Smooth muscle cell (in vitro differentiated cells): ENCODE measurements at regions not wholly inside any gene's neighbourhood (a gene's known extent, or its start where the extent isn't known, plus 50 kb on each side); places are given as distances from the start of the nearest gene placed in this dataset.

Experiments
- DNase-seq: peaks from one replicate; lab custom pipeline; 2025; ENCODE audit not compliant: unreplicated experiment; lab: John Stamatoyannopoulos, UW
- H2AFZ ChIP-seq: fragments of 200-600 bp; sonication (generic); 2 replicates; pipeline ENCODE4 v1.6.0; 2016; ENCODE audit warnings: antibody characterized with exemption, low read depth, mild to moderate bottlenecking
- H3F3A ChIP-seq: fragments of 200-600 bp; sonication (generic); 2 replicates; pipeline ENCODE4 v1.6.0; 2017; ENCODE audit warnings: antibody characterized with exemption, low read depth
- H3K27ac ChIP-seq: fragments of 200-600 bp; sonication (generic); 2 replicates; pipeline ENCODE4 v1.5.1; 2016; ENCODE audit warnings: low read depth, mild to moderate bottlenecking
- H3K27me3 ChIP-seq: fragments of 200-600 bp; sonication (generic); 2 replicates; pipeline ENCODE4 v1.6.1; 2016; ENCODE audit warnings: low read depth, mild to moderate bottlenecking
- H3K36me3 ChIP-seq: fragments of 200-600 bp; sonication (generic); 2 replicates; pipeline ENCODE4 v1.5.1; 2016; ENCODE audit warnings: low read depth
- H3K4me1 ChIP-seq: fragments of 200-600 bp; sonication (generic); 2 replicates; pipeline ENCODE4 v1.5.1; 2016; ENCODE audit warnings: low read depth
- H3K4me2 ChIP-seq: fragments of 200-600 bp; sonication (generic); 2 replicates; pipeline ENCODE4 v1.6.0; 2016; ENCODE audit warnings: mild to moderate bottlenecking
- H3K4me3 ChIP-seq: fragments of 200-600 bp; sonication (generic); 2 replicates; pipeline ENCODE4 v1.5.1; 2016; ENCODE audit warnings: mild to moderate bottlenecking
- H3K79me2 ChIP-seq: fragments of 200-600 bp; sonication (generic); 2 replicates; pipeline ENCODE4 v1.6.0; 2016; ENCODE audit warnings: low read depth, mild to moderate bottlenecking
- H3K9ac ChIP-seq: fragments of 200-600 bp; sonication (generic); 2 replicates; pipeline ENCODE4 v1.6.0; 2016; ENCODE audit warnings: low read depth
- H3K9me3 ChIP-seq: fragments of 200-600 bp; sonication (generic); replicated peaks from 2 replicates; pipeline ENCODE4 v1.5.1; 2016; ENCODE audit warnings: low read depth
- H4K20me1 ChIP-seq: fragments of 200-600 bp; sonication (generic); 2 replicates; pipeline ENCODE4 v1.6.0; 2016; ENCODE audit warnings: low read depth
- CTCF ChIP-seq: fragments of 200-600 bp; sonication (generic); IDR thresholded peaks from 2 replicates; pipeline ENCODE4 v1.5.1; 2017; ENCODE audit warnings: borderline replicate concordance, mild to moderate bottlenecking, antibody characterized with exemption; ENCODE audit not compliant: insufficient read depth, poor library complexity, severe bottlenecking
- WGBS: methylation state at CpG from one replicate; pipeline ENCODE4 v1.1.7; 2016; ENCODE audit warnings: low lambda C conversion rate; 5-methylcytosine and 5-hydroxymethylcytosine counted together

- H3K79me2 ChIP-seq, result no peaks in the 10 kb centered on the region
- no peaks in the 10 kb centered on the region for H3K36me3 ChIP-seq
- no peak for DNase-seq
- H4K20me1 ChIP-seq, result no peaks in the 10 kb centered on the region
- H3K9me3 ChIP-seq, result no peaks in the 10 kb centered on the region
- H3K4me3 ChIP-seq, result no peak overlapping the region
- no peaks in the 10 kb centered on the region for H3K27me3 ChIP-seq
- 80% methylated on average over 5 of the region's 5 CpGs for WGBS
- TF ChIP-seq CTCF, result no peak
- no peak overlapping the region for H2AFZ ChIP-seq
- no peak overlapping the region for H3K4me2 ChIP-seq
- no peak overlapping the region for H3K9ac ChIP-seq
- no peak overlapping the region for H3K27ac ChIP-seq
- no peaks in the 10 kb centered on the region for H3K4me1 ChIP-seq
- no peaks in the 10 kb centered on the region for H3F3A ChIP-seq
These were observed 253.6 kb upstream of the FLRT2 start for GRCh38 chr14:85276161-85276978.

- no peaks in the 10 kb centered on the region for H3K27me3 ChIP-seq
- H3K9ac ChIP-seq, result no peak overlapping the region
- WGBS, result 85% methylated on average over 2 of the region's 2 CpGs
- H3K36me3 ChIP-seq, result no peaks in the 10 kb centered on the region
- H3F3A ChIP-seq, result no peaks in the 10 kb centered on the region
- H3K79me2 ChIP-seq, result no peaks in the 10 kb centered on the region
- no peak overlapping the region for H3K4me3 ChIP-seq
- no peak for TF ChIP-seq CTCF
- no peak overlapping the region for H2AFZ ChIP-seq
- H3K4me1 ChIP-seq, result no peaks in the 10 kb centered on the region
- H3K9me3 ChIP-seq, result no peaks in the 10 kb centered on the region
- H3K27ac ChIP-seq, result no peak overlapping the region
- no peak overlapping the region for H3K4me2 ChIP-seq
- H4K20me1 ChIP-seq, result no peaks in the 10 kb centered on the region
- no peak for DNase-seq
These were observed 253.0 kb upstream of the FLRT2 start for GRCh38 chr14:85276979-85277228.

GRCh38 chr14:85279407-85279806, 250.5 kb upstream of the FLRT2 start:
- Histone ChIP-seq H3K36me3 (no peaks in the 10 kb centered on the region), H3K4me2 (no peak overlapping the region), H3K9me3 (no peaks in the 10 kb centered on the region), H3F3A (no peaks in the 10 kb centered on the region), H4K20me1 (no peaks in the 10 kb centered on the region), H2AFZ (no peak overlapping the region), H3K4me3 (no peak overlapping the region), H3K4me1 (no peaks in the 10 kb centered on the region), H3K27ac (no peak overlapping the region), H3K27me3 (no peaks in the 10 kb centered on the region), H3K9ac (no peak overlapping the region), H3K79me2 (no peaks in the 10 kb centered on the region)
- DNase-seq, result no peak
- 67% methylated on average over 1 of the region's 1 CpG for WGBS
- TF ChIP-seq CTCF, result no peak

DNA sequence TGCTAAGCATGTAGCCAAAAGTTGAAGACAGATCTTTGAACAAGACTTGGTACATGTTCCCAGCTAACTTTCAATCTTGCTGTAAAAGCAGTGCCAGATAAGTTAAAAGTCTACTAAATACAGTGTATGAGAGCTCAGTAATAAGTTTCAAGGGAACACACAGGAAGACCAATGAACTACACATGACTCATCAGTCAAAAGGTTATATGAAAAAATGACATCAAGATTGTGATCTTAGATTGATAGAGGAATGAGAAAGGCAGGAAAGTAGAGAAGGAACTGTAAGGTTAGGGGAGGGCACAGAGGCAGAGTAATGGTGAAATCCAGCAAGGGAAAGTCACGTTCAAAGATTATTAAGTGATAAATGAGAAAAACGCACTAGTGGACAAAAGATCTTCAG, 249.9 kb upstream of the FLRT2 start:
- H3K4me3 ChIP-seq, result no peak overlapping the region
- no peaks in the 10 kb centered on the region for H3K9me3 ChIP-seq
- H3K9ac ChIP-seq, result no peak overlapping the region
- no peaks in the 10 kb centered on the region for H3K27me3 ChIP-seq
- no peak for DNase-seq
- no peaks in the 10 kb centered on the region for H3K36me3 ChIP-seq
- no peaks in the 10 kb centered on the region for H4K20me1 ChIP-seq
- no peak overlapping the region for H3K4me2 ChIP-seq
- no peaks in the 10 kb centered on the region for H3F3A ChIP-seq
- no peak overlapping the region for H3K27ac ChIP-seq
- H2AFZ ChIP-seq, result no peak overlapping the region
- no peak for TF ChIP-seq CTCF
- 90% methylated on average over 2 of the region's 2 CpGs for WGBS
- no peaks in the 10 kb centered on the region for H3K79me2 ChIP-seq
- H3K4me1 ChIP-seq, result no peaks in the 10 kb centered on the region
